Panc1 (cell line): ENCODE measurements at regions not wholly inside any gene's neighbourhood (a gene's known extent, or its start where the extent isn't known, plus 50 kb on each side); places are given as distances from the start of the nearest gene placed in this dataset.

Source experiments
- ATAC-seq: fragments of 200-7000 bp; cut with Tn5 transposase; 2 replicates; pipeline ENCODE4 v1.9.1; 2020; ENCODE audit warnings: mild to moderate bottlenecking, moderate library complexity
- BruUV-seq: library from RNA; stranded (reverse); fragments of 400-500 nt; replicated peaks from 2 replicates; lab custom pipeline; 2021; lab: Mats Ljungman, UMichigan
- CTCF ChIA-PET: fragments of 300-600 bp; sonication (Branson Sonifier 250); formaldehyde crosslinking; loops from one replicate; lab custom pipeline; 2022; ENCODE audit warnings: antibody characterized with exemption; lab: Charles Lee
- POLR2A ChIA-PET: fragments of 300-600 bp; sonication (Branson Sonifier 250); formaldehyde crosslinking; loops from one replicate; lab custom pipeline; 2022; ENCODE audit warnings: antibody characterized with exemption; lab: Charles Lee
- DNase-seq: peaks from one replicate; pipeline ENCODE4 v3.0.0-alpha.2; 2010; ENCODE audit warnings: low read depth, low spot score
- H3K27ac ChIP-seq: 2 replicates; pipeline ENCODE4 v1.5.1; 2011; ENCODE audit warnings: mild to moderate bottlenecking, low read length, inconsistent platforms
- H3K27me3 ChIP-seq: fragments of 200-500 bp; sonication (Bioruptor generic); 2 replicates; pipeline ENCODE4 v1.6.0; 2014; ENCODE audit warnings: low read length, inconsistent platforms; ENCODE audit not compliant: control insufficient read depth, insufficient read depth
- H3K36me3 ChIP-seq: fragments of 200-500 bp; sonication (Bioruptor generic); 2 replicates; pipeline ENCODE4 v1.5.1; 2014; ENCODE audit warnings: inconsistent platforms, mild to moderate bottlenecking, low read length, moderate library complexity; ENCODE audit not compliant: control insufficient read depth, insufficient read depth
- H3K4me1 ChIP-seq: 2 replicates; pipeline ENCODE4 v1.5.1; 2011; ENCODE audit warnings: inconsistent platforms, mild to moderate bottlenecking, low read length, moderate library complexity; ENCODE audit not compliant: control insufficient read depth, insufficient read depth
- H3K4me3 ChIP-seq, 2 experiments: 2 replicates each; pipeline ENCODE4 v1.5.1; 2011 to 2012; ENCODE audit warnings: low read depth in 2 of 2, low read length in 2 of 2, mild to moderate bottlenecking in 2 of 2, inconsistent platforms in 1 of 2, moderate library complexity in 1 of 2
- H3K9me3 ChIP-seq: fragments of 200-500 bp; sonication (Bioruptor generic); 2 replicates; pipeline ENCODE4 v1.5.1; 2014; ENCODE audit warnings: low read depth, mild to moderate bottlenecking, inconsistent platforms, low read length, moderate library complexity; ENCODE audit not compliant: control insufficient read depth, insufficient read depth
- POLR2AphosphoS5 ChIP-seq: IDR thresholded peaks from 2 replicates; pipeline ENCODE4 v1.6.1; 2012; ENCODE audit warnings: mild to moderate bottlenecking, low read depth, low read length, moderate library complexity
- SIN3A ChIP-seq: IDR thresholded peaks from 2 replicates; pipeline ENCODE4 v1.6.1; 2012; ENCODE audit warnings: low read depth, mild to moderate bottlenecking, low read length, moderate library complexity, borderline replicate concordance; ENCODE audit not compliant: insufficient read depth
- TCF7L2 ChIP-seq: IDR thresholded peaks from 2 replicates; pipeline ENCODE4 v1.6.1; 2011; ENCODE audit warnings: mild to moderate bottlenecking, low read depth, low read length, inconsistent platforms
- in situ Hi-C: cut with HindIII; loops from 2 replicates; pipeline ENCODE4 v1.10.0; 2016; ENCODE audit warnings: low sequenced_read_pairs, low pct_unique_long_range_greater_than_20kb
- intact Hi-C: fragments of 100-400 bp; cut with micrococcal nuclease; formaldehyde crosslinking; loops from one replicate; pipeline ENCODE4 v1.10.0; 2022; ENCODE audit not compliant: unreplicated experiment
- TF ChIP-seq, protein P1 (sequence below), 2 experiments: IDR thresholded peaks; 2 replicates each; pipeline ENCODE4 v1.6.1; 2011 to 2012; ENCODE audit warnings: low read depth in 2 of 2, control low read depth in 1 of 2, low read length in 1 of 2, mild to moderate bottlenecking in 1 of 2, moderate library complexity in 1 of 2; ENCODE audit not compliant: insufficient read depth in 1 of 2
- TF ChIP-seq, protein P2 (sequence below): fragments of 450-650 bp; IDR thresholded peaks from 2 replicates; pipeline ENCODE4 v1.5.1; 2017; ENCODE audit warnings: mild to moderate bottlenecking

DNA sequence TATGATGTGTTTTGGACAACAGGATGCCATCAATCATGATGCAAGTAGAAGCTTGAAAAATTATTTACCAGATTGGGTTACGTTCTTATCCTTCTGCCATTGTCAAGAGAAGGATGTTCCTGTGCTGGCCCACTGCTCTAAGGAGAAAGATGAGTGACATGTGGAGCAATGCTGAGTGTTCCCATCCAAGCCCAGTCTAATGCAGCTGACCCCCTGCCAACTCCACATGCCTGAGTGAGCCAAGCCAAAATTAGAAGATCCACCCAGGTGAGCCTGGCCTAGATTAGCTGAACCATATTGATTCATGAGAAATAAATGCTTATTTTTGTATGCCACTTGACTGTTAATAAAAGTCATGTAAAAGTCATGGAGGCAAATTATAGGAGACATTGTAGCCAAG lies 446.5 kb downstream of the CNTN3 start:
- in situ Hi-C loops = no loop called here
- no peaks in the 10 kb centered on the region for H3K4me1 ChIP-seq
- no peaks in the 10 kb centered on the region for H3K9me3 ChIP-seq
- ChIA-PET POLR2A (no interaction called here), CTCF (no interaction called here)
- BruUV-seq = no TSS peak
- H3K27me3 ChIP-seq = no peaks in the 10 kb centered on the region
- no peak overlapping the region for H3K4me3 ChIP-seq
- no peak for DNase-seq
- H3K27ac ChIP-seq = no peak overlapping the region
- intact Hi-C loops = no loop called here
- no peak for TF ChIP-seq SIN3A
- TF ChIP-seq, protein P1, sequence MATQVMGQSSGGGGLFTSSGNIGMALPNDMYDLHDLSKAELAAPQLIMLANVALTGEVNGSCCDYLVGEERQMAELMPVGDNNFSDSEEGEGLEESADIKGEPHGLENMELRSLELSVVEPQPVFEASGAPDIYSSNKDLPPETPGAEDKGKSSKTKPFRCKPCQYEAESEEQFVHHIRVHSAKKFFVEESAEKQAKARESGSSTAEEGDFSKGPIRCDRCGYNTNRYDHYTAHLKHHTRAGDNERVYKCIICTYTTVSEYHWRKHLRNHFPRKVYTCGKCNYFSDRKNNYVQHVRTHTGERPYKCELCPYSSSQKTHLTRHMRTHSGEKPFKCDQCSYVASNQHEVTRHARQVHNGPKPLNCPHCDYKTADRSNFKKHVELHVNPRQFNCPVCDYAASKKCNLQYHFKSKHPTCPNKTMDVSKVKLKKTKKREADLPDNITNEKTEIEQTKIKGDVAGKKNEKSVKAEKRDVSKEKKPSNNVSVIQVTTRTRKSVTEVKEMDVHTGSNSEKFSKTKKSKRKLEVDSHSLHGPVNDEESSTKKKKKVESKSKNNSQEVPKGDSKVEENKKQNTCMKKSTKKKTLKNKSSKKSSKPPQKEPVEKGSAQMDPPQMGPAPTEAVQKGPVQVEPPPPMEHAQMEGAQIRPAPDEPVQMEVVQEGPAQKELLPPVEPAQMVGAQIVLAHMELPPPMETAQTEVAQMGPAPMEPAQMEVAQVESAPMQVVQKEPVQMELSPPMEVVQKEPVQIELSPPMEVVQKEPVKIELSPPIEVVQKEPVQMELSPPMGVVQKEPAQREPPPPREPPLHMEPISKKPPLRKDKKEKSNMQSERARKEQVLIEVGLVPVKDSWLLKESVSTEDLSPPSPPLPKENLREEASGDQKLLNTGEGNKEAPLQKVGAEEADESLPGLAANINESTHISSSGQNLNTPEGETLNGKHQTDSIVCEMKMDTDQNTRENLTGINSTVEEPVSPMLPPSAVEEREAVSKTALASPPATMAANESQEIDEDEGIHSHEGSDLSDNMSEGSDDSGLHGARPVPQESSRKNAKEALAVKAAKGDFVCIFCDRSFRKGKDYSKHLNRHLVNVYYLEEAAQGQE (IDR thresholded peaks at IDR 0.05; ENCODE audit: insufficient read depth in 1 of 2, low read depth in 2 of 2, low read length in 1 of 2) = no peak
- no peak for TF ChIP-seq POLR2AphosphoS5
- TF ChIP-seq, protein P2, sequence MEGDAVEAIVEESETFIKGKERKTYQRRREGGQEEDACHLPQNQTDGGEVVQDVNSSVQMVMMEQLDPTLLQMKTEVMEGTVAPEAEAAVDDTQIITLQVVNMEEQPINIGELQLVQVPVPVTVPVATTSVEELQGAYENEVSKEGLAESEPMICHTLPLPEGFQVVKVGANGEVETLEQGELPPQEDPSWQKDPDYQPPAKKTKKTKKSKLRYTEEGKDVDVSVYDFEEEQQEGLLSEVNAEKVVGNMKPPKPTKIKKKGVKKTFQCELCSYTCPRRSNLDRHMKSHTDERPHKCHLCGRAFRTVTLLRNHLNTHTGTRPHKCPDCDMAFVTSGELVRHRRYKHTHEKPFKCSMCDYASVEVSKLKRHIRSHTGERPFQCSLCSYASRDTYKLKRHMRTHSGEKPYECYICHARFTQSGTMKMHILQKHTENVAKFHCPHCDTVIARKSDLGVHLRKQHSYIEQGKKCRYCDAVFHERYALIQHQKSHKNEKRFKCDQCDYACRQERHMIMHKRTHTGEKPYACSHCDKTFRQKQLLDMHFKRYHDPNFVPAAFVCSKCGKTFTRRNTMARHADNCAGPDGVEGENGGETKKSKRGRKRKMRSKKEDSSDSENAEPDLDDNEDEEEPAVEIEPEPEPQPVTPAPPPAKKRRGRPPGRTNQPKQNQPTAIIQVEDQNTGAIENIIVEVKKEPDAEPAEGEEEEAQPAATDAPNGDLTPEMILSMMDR = no peak
- ATAC-seq = no peak
- no peaks in the 10 kb centered on the region for H3K36me3 ChIP-seq

DNA sequence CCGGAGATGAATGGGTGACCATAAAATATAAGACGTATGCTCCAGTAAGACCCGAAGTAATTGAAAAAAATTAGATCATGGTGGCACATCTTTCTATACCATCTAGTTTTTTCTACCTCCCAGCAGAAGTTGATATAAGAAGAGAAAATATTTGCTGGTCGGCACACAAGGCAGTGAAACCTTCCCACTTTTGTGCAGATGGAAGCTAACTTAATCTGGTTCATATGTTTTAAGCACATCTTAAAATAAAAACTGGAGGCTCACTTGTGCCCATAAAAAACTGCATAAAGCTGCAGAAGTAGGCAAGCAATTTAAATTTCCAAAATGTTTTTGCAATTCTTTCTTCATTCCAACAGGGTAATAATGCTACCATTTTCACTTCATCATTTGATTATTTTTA lies 449.2 kb downstream of the CNTN3 start:
- ATAC-seq (no peak), DNase-seq (no peak)
- no peak for TF ChIP-seq POLR2AphosphoS5
- TF ChIP-seq, protein P2 = no peak
- no peak for TF ChIP-seq SIN3A
- TF ChIP-seq, protein P1 (IDR thresholded peaks at IDR 0.05; ENCODE audit: insufficient read depth in 1 of 2, low read depth in 2 of 2, low read length in 1 of 2) = no peak
- no peak for TF ChIP-seq TCF7L2
- CTCF ChIA-PET = no interaction called here
- in situ Hi-C loops (no loop called here), intact Hi-C loops (no loop called here)
- H3K27me3 ChIP-seq = no peaks in the 10 kb centered on the region
- POLR2A ChIA-PET = no interaction called here
- no peak overlapping the region for H3K27ac ChIP-seq
- no peaks in the 10 kb centered on the region for H3K36me3 ChIP-seq
- no TSS peak for BruUV-seq
- H3K9me3 ChIP-seq = no peaks in the 10 kb centered on the region
- H3K4me1 ChIP-seq = no peaks in the 10 kb centered on the region
- no peak overlapping the region for H3K4me3 ChIP-seq
